HFF-Myc (cell line): ENCODE measurements at regions not wholly inside any gene's neighbourhood (a gene's known extent, or its start where the extent isn't known, plus 50 kb on each side); places are given as distances from the start of the nearest gene placed in this dataset.
"Not testable (repeated sequence)": the region's sequence is repeated elsewhere in the genome, so short reads cannot be mapped to it uniquely, and the experiment has no call there.

Experiments used
- DNase-seq: peaks from one replicate; pipeline ENCODE4 v3.0.0-alpha.2; 2011; ENCODE audit warnings: low read depth; ENCODE audit errors: extremely low read depth
- H3K4me3 ChIP-seq: replicated peaks from 2 replicates; pipeline ENCODE4 v1.5.1; 2011; ENCODE audit warnings: low read depth, mild to moderate bottlenecking, control low read depth, low read length
- TF ChIP-seq, protein P1 (sequence below): IDR thresholded peaks from 2 replicates; pipeline ENCODE4 v1.5.1; 2012; ENCODE audit warnings: mild to moderate bottlenecking, low read depth, low read length, control low read depth; ENCODE audit errors: missing control alignments

GRCh38 chr4:124980276-124980752 is 267.8 kb upstream of the ANKRD50 start:
- DNase-seq: no peak
- no peak overlapping the region for H3K4me3 ChIP-seq
- TF ChIP-seq, protein P1, sequence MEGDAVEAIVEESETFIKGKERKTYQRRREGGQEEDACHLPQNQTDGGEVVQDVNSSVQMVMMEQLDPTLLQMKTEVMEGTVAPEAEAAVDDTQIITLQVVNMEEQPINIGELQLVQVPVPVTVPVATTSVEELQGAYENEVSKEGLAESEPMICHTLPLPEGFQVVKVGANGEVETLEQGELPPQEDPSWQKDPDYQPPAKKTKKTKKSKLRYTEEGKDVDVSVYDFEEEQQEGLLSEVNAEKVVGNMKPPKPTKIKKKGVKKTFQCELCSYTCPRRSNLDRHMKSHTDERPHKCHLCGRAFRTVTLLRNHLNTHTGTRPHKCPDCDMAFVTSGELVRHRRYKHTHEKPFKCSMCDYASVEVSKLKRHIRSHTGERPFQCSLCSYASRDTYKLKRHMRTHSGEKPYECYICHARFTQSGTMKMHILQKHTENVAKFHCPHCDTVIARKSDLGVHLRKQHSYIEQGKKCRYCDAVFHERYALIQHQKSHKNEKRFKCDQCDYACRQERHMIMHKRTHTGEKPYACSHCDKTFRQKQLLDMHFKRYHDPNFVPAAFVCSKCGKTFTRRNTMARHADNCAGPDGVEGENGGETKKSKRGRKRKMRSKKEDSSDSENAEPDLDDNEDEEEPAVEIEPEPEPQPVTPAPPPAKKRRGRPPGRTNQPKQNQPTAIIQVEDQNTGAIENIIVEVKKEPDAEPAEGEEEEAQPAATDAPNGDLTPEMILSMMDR: no peak

- H3K4me3 ChIP-seq, DNase-seq: not testable (repeated sequence)
Observed at GRCh38 chr4:124978536-124978935, 266.0 kb upstream of the ANKRD50 start.

DNA sequence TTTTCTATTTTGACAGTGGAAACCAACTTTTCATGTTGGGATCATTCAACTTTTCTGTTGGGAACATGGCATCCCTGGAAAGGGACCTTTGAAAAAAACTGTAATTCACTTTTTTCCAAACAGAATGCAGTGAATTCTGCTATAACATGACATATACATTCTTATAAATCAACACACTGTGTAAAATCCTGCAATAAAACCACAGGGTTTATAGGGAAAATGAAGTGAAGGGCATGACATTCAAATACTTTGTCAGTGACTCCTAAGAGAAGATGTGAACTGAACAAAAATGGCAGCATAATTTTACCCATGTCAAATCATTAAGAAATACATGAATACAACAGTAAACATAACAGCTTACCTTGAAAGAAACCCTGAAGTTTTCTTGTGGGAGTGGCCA is 264.5 kb upstream of the ANKRD50 start:
- DNase-seq: no peak
- no peak overlapping the region for H3K4me3 ChIP-seq
- TF ChIP-seq, protein P1: no peak

DNA sequence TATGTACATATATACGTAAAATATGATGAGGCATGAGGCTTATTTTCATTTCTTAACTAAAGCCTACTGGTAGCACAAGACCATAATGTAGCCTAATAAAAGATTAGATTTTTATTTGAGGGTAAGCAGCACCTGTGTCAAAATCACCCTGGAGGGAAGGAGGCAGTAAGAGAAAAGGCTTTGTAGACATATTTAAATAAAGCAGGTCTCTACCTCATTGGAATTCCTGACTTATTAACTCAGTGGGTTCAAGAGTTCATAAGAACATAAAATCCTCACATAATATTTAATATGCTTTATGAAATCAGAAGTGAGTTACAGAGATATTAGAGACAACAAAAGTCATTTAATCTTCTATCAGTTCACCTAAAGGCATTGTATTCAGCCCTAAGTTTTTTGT is 261.6 kb upstream of the ANKRD50 start:
- no peak overlapping the region for H3K4me3 ChIP-seq
- TF ChIP-seq, protein P1: no peak
- no peak for DNase-seq

DNA sequence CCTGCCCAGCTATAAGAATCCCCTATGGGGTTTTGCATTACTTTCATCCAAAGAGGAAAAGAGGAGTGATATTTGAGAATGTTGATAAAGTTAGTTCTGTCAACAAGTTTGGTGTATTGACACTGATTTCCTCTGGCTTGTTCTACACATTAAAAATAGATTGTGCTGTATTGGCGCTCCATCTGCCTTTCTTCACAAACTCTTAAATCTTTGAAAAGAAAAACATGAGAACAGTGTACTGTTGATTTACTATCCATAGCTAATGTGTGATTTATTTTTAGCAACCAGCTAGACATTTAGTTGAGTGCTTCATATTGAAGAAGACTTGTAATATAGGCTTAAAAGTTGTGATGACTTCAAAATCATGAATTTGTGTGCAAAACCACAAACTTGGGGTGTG is 261.2 kb upstream of the ANKRD50 start:
- H3K4me3 ChIP-seq: no peak overlapping the region
- no peak for DNase-seq
- TF ChIP-seq, protein P1: no peak

DNA sequence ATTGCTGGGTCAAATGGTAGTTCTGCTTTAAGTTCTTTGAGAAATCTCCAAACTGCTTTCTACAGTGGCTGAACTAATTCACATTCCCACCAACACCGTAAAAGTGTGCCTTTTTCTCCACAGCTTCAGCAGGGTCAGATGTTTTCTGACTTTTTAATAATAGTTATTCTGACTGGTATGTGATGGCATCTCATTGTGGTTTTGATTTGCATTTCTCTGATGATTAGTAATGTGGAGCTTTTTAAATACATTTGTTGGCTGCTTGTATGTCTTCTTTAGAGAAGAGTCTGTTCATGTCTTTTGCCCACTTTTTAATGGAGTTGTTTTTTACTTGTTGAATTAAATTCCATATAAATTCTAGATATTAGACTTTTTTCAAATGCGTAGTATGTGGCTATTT is 257.5 kb upstream of the ANKRD50 start:
- no peak for DNase-seq
- no peak overlapping the region for H3K4me3 ChIP-seq
- TF ChIP-seq, protein P1: no peak

DNA sequence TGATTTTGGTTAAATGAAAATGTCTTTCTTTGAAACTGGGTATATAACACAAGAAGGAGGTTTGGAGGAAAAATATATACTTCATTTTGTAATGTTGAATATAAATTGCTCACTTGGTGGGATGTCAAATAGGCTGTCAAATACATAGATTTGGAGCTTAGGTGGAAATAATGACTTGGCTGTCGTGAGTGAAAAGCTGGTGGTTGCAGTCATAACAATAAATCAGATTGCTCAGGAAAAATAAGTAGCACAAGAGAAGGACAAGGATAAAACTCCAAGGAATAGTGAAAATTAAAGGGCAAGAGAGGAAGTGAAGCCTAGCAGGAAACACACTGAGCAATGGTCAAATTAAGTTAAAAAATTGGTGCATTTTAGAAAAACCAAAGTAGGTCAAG is 253.0 kb upstream of the ANKRD50 start:
- H3K4me3 ChIP-seq: no peak overlapping the region
- TF ChIP-seq, protein P1: no peak
- no peak for DNase-seq
